ENCODE measurements at regions not wholly inside any gene's neighbourhood (a gene's known extent, or its start where the extent isn't known, plus 50 kb on each side); places are given as distances from the start of the nearest gene placed in this dataset.

GRCh38 chr2:11102466-11102865 lies 52.8 kb upstream of the SLC66A3 start:
- no peak for TF ChIP-seq CTCF (conservative IDR thresholded peaks at IDR 0.05)
- TF ChIP-seq ZFX (IDR thresholded peaks at IDR 0.05), result no peak
- no peak overlapping the region for H3K27ac ChIP-seq

GRCh38 chr2:11102956-11103860 lies 52.1 kb upstream of the SLC66A3 start:
- no peak for TF ChIP-seq CTCF (conservative IDR thresholded peaks at IDR 0.05)
- TF ChIP-seq ZFX (IDR thresholded peaks at IDR 0.05), result no peak
- no peak overlapping the region for H3K27ac ChIP-seq

- TF ChIP-seq ZFX (IDR thresholded peaks at IDR 0.05) (no peak), CTCF (conservative IDR thresholded peaks at IDR 0.05) (no peak)
- H3K27ac ChIP-seq, result no peak overlapping the region
Measured at GRCh38 chr2:11103984-11104793, 51.1 kb upstream of the SLC66A3 start.

- TF ChIP-seq ZFX (IDR thresholded peaks at IDR 0.05) (no peak), CTCF (conservative IDR thresholded peaks at IDR 0.05) (no peak)
- H3K27ac ChIP-seq, result no peak overlapping the region
Measured at GRCh38 chr2:11104794-11105660, 50.2 kb upstream of the SLC66A3 start.

All from C4-2B (cell line).